ENCODE measurements at regions not wholly inside any gene's neighbourhood (a gene's known extent, or its start where the extent isn't known, plus 50 kb on each side); places are given as distances from the start of the nearest gene placed in this dataset.

DNA sequence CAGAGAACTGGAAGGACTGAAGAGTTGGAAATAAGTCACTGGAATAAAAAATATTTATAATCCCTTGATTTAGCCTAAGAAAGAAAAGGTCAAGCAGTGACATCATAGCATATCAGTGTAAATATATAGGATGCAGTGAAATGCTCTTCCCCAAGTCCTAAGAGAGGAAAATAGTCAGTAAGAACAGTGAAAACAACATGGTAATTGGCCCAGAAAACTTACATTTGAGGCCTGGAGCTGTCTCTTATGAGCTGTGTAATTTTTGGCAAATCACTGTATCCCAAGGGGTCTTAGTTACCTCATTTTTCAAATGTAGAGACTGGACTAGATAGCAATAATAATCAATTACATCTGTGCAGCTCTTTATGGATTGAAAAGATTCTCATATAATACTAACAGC lies 255.7 kb upstream of the AR start:
- TF ChIP-seq, protein P1, sequence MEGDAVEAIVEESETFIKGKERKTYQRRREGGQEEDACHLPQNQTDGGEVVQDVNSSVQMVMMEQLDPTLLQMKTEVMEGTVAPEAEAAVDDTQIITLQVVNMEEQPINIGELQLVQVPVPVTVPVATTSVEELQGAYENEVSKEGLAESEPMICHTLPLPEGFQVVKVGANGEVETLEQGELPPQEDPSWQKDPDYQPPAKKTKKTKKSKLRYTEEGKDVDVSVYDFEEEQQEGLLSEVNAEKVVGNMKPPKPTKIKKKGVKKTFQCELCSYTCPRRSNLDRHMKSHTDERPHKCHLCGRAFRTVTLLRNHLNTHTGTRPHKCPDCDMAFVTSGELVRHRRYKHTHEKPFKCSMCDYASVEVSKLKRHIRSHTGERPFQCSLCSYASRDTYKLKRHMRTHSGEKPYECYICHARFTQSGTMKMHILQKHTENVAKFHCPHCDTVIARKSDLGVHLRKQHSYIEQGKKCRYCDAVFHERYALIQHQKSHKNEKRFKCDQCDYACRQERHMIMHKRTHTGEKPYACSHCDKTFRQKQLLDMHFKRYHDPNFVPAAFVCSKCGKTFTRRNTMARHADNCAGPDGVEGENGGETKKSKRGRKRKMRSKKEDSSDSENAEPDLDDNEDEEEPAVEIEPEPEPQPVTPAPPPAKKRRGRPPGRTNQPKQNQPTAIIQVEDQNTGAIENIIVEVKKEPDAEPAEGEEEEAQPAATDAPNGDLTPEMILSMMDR (IDR thresholded peaks at IDR 0.05 in 2 of 3, conservative IDR thresholded peaks at IDR 0.05 in 1 of 3; ENCODE audit: borderline replicate concordance in 1 of 3, insufficient read depth in 1 of 3, low read depth in 2 of 3, low read length in 2 of 3) = no peak
- TF ChIP-seq EZH2 (IDR thresholded peaks at IDR 0.05) = no peak
- TF ChIP-seq POLR2AphosphoS5 (IDR thresholded peaks at IDR 0.05; ENCODE audit: low read depth, low read length) = no peak
- TF ChIP-seq SP1 (IDR thresholded peaks at IDR 0.05; ENCODE audit: low read depth) = no peak
- no peak for TF ChIP-seq RAD21 (IDR thresholded peaks at IDR 0.05; ENCODE audit: low read depth)
- no peak for TF ChIP-seq SIN3A (IDR thresholded peaks at IDR 0.05; ENCODE audit: low read depth)
- TF ChIP-seq ZFX (IDR thresholded peaks at IDR 0.05) = no peak

All from HCT116 (cell line).